H1 (cell line): ENCODE measurements at regions not wholly inside any gene's neighbourhood (a gene's known extent, or its start where the extent isn't known, plus 50 kb on each side); places are given as distances from the start of the nearest gene placed in this dataset.

Experiments used
- CTCF ChIA-PET: fragments of 300-600 bp; sonication (Branson Sonifier 250); formaldehyde crosslinking; loops from one replicate; lab custom pipeline; 2021; ENCODE audit not compliant: partially characterized antibody; lab: Charles Lee
- POLR2A ChIA-PET: fragments of 300-600 bp; sonication (Branson Sonifier 250); formaldehyde crosslinking; loops from one replicate; lab custom pipeline; 2021; ENCODE audit warnings: inconsistent platforms; ENCODE audit not compliant: partially characterized antibody; lab: Charles Lee
- DNase-seq, 2 experiments: peaks; one replicate each; pipeline versions ENCODE4 v3.0.0 to v3.0.0-alpha.2; 2010 to 2022; ENCODE audit warnings: low spot score in 2 of 2, low read depth in 1 of 2, mixed read lengths in 1 of 2
- FAIRE-seq: peaks from 2 replicates; lab custom pipeline; 2011; peaks lifted over from hg19 to GRCh38; lab: Jason Lieb, UNC
- H2AFZ ChIP-seq: 2 replicates; pipeline ENCODE4 v1.8.1; 2012; ENCODE audit warnings: low read length, inconsistent platforms
- H2AK5ac ChIP-seq: 2 replicates; pipeline ENCODE4 v1.6.1; 2013; ENCODE audit warnings: low read depth, low read length
- H2BK120ac ChIP-seq: replicated peaks from 2 replicates; pipeline ENCODE3; 2013; ENCODE audit warnings: low read depth, low read length, inconsistent platforms
- H2BK12ac ChIP-seq: 2 replicates; pipeline ENCODE4 v1.6.1; 2013; ENCODE audit warnings: low read depth, low read length
- H2BK15ac ChIP-seq: 2 replicates; pipeline ENCODE4 v1.6.1; 2013; ENCODE audit warnings: low read length
- H2BK20ac ChIP-seq: 2 replicates; pipeline ENCODE4 v1.6.1; 2013; ENCODE audit warnings: low read length
- H2BK5ac ChIP-seq: 2 replicates; pipeline ENCODE4 v1.6.1; 2013; ENCODE audit warnings: low read depth, low read length
- H3K14ac ChIP-seq: 2 replicates; pipeline ENCODE4 v1.6.1; 2013; ENCODE audit warnings: inconsistent platforms; ENCODE audit not compliant: insufficient read length
- H3K18ac ChIP-seq: 2 replicates; pipeline ENCODE4 v1.6.1; 2013; ENCODE audit warnings: low read length; ENCODE audit errors: extremely low read depth
- H3K23ac ChIP-seq: 2 replicates; pipeline ENCODE4 v1.6.1; 2013; ENCODE audit warnings: inconsistent platforms; ENCODE audit not compliant: insufficient read length
- H3K23me2 ChIP-seq: 2 replicates; pipeline ENCODE4 v1.6.1; 2013; ENCODE audit warnings: low read depth, low read length
- H3K27ac ChIP-seq: 2 replicates; pipeline ENCODE4 v1.6.1; 2011; ENCODE audit warnings: low read depth, low read length, inconsistent platforms
- H3K27me3 ChIP-seq, 4 experiments: replicated peaks in 1 of 4; 1 replicate in 1 of 4; 2 replicates in 3 of 4; pipeline versions ENCODE4 v1.6.1 to v1.8.1; 2011 to 2013; ENCODE audit warnings: low read length in 3 of 4, mild to moderate bottlenecking in 3 of 4, inconsistent platforms in 2 of 4, mixed read lengths in 2 of 4, moderate library complexity in 1 of 4; ENCODE audit not compliant: control insufficient read depth in 3 of 4, insufficient read depth in 3 of 4; ENCODE audit errors: extremely low read depth in 1 of 4
- H3K36me3 ChIP-seq, 4 experiments: 2 replicates each; pipeline versions ENCODE4 v1.6.1 to v1.8.1; 2011 to 2013; ENCODE audit warnings: mild to moderate bottlenecking in 4 of 4, low read length in 3 of 4, moderate library complexity in 2 of 4, control low read depth in 1 of 4, inconsistent platforms in 1 of 4; ENCODE audit not compliant: insufficient read depth in 4 of 4, control insufficient read depth in 2 of 4
- H3K4ac ChIP-seq: replicated peaks from 2 replicates; pipeline ENCODE3; 2013; ENCODE audit warnings: low read length, low read depth, mixed read lengths, inconsistent platforms; ENCODE audit not compliant: insufficient read length
- H3K4me1 ChIP-seq, 4 experiments: replicated peaks in 1 of 4; 1 replicate in 1 of 4; 2 replicates in 3 of 4; pipeline versions ENCODE4 v1.6.1 to v1.8.1; 2011 to 2013; ENCODE audit warnings: low read length in 3 of 4, inconsistent platforms in 2 of 4, mixed read lengths in 1 of 4; ENCODE audit not compliant: insufficient read depth in 4 of 4, control insufficient read depth in 3 of 4
- H3K4me2 ChIP-seq, 2 experiments: 2 replicates each; pipeline versions ENCODE4 v1.6.1 to v1.8.1; 2011 to 2013; ENCODE audit warnings: low read depth in 2 of 2, low read length in 2 of 2, control low read depth in 1 of 2, inconsistent platforms in 1 of 2, mild to moderate bottlenecking in 1 of 2; ENCODE audit not compliant: insufficient read depth in 1 of 2
- H3K4me3 ChIP-seq, 4 experiments: fragments of 200-600, 300-600 bp in 1 of 4; sonication (generic), shearing (Covaris generic), sonication (Bioruptor Twin) in 1 of 4; 2 replicates each; pipeline versions ENCODE4 v1.5.1 to v1.8.1; 2011 to 2016; ENCODE audit warnings: low read length in 4 of 4, low read depth in 3 of 4, control low read depth in 2 of 4, inconsistent platforms in 2 of 4, mild to moderate bottlenecking in 2 of 4, mixed read lengths in 1 of 4, moderate library complexity in 1 of 4; ENCODE audit not compliant: insufficient read depth in 2 of 4; ENCODE audit errors: extremely low read depth in 1 of 4
- H3K56ac ChIP-seq: replicated peaks from 2 replicates; pipeline ENCODE3; 2013; ENCODE audit warnings: low read depth, mild to moderate bottlenecking, mixed read lengths, low read length, inconsistent platforms; ENCODE audit not compliant: insufficient read length
- H3K79me1 ChIP-seq: 2 replicates; pipeline ENCODE4 v1.6.1; 2013; ENCODE audit warnings: low read depth, low read length, control low read depth
- H3K79me2 ChIP-seq, 2 experiments: 2 replicates each; pipeline versions ENCODE4 v1.6.1 to v1.8.1; 2012 to 2013; ENCODE audit warnings: low read length in 2 of 2, mild to moderate bottlenecking in 2 of 2, inconsistent platforms in 1 of 2; ENCODE audit not compliant: insufficient read depth in 2 of 2, control insufficient read depth in 1 of 2
- H3K9ac ChIP-seq, 4 experiments: replicated peaks in 1 of 4; 1 replicate in 1 of 4; 2 replicates in 3 of 4; pipeline versions ENCODE4 v1.6.1 to v1.8.1; 2011 to 2013; ENCODE audit warnings: low read depth in 3 of 4, low read length in 3 of 4, control low read depth in 2 of 4, mild to moderate bottlenecking in 2 of 4, moderate library complexity in 2 of 4, inconsistent platforms in 1 of 4; ENCODE audit errors: extremely low read depth in 1 of 4
- H3K9me3 ChIP-seq, 2 experiments: 2 replicates each; pipeline versions ENCODE4 v1.6.1 to v1.8.1; 2012 to 2013; ENCODE audit warnings: mild to moderate bottlenecking in 2 of 2, moderate library complexity in 2 of 2, control low read depth in 1 of 2, inconsistent platforms in 1 of 2, low read depth in 1 of 2, low read length in 1 of 2, mixed read lengths in 1 of 2; ENCODE audit not compliant: insufficient read depth in 2 of 2
- H4K20me1 ChIP-seq, 2 experiments: replicated peaks in 1 of 2; 2 replicates each; pipeline versions ENCODE3 to v1.8.1; 2011 to 2013; ENCODE audit warnings: inconsistent platforms in 2 of 2, low read length in 2 of 2, mild to moderate bottlenecking in 1 of 2; ENCODE audit not compliant: insufficient read depth in 2 of 2, control insufficient read depth in 1 of 2
- H4K5ac ChIP-seq: 2 replicates; pipeline ENCODE4 v1.6.1; 2013; ENCODE audit warnings: low read length, low read depth, mixed read lengths, inconsistent platforms; ENCODE audit not compliant: insufficient read length
- H4K8ac ChIP-seq: 2 replicates; pipeline ENCODE4 v1.8.0; 2013; ENCODE audit warnings: mild to moderate bottlenecking, moderate library complexity, low read length, inconsistent platforms; ENCODE audit not compliant: insufficient read depth; ENCODE audit errors: extremely low read depth
- H4K91ac ChIP-seq: replicated peaks from 2 replicates; pipeline ENCODE3; 2013; ENCODE audit warnings: low read length, mixed read lengths, inconsistent platforms; ENCODE audit not compliant: insufficient read length
- ASH2L ChIP-seq: fragments of 200-600, 300-600 bp; sonication (generic); IDR thresholded peaks from one replicate; pipeline ENCODE4 v1.7.1; 2017; ENCODE audit warnings: low read length
- BCL11A ChIP-seq, 2 experiments: IDR thresholded peaks; one replicate each; pipeline ENCODE4 v1.6.1; 2011; ENCODE audit warnings: low read depth in 2 of 2, low read length in 2 of 2, mild to moderate bottlenecking in 2 of 2
- CBX8 ChIP-seq: fragments of 300-800, 300-1000 bp; sonication (generic); IDR thresholded peaks from 2 replicates; pipeline ENCODE4 v1.7.1; 2016; ENCODE audit warnings: low read depth, low read length, borderline replicate concordance
- CREB1 ChIP-seq: IDR thresholded peaks from 2 replicates; pipeline ENCODE4 v1.6.1; 2012; ENCODE audit warnings: inconsistent platforms
- JUN ChIP-seq: IDR thresholded peaks from 2 replicates; pipeline ENCODE4 v1.6.1; 2011; ENCODE audit warnings: low read depth, mild to moderate bottlenecking, improper control_type of control experiment, low read length
- JUND ChIP-seq: IDR thresholded peaks from 2 replicates; pipeline ENCODE4 v1.6.1; 2011; ENCODE audit warnings: mild to moderate bottlenecking, improper control_type of control experiment, low read length
- KDM4A ChIP-seq: IDR thresholded peaks from one replicate; pipeline ENCODE4 v1.7.1; 2012; ENCODE audit warnings: low read depth, mild to moderate bottlenecking, moderate library complexity, low read length, inconsistent platforms; ENCODE audit not compliant: severe bottlenecking
- RBBP5 ChIP-seq: IDR thresholded peaks from 2 replicates; pipeline ENCODE4 v1.7.1; 2012; ENCODE audit warnings: low read depth, mild to moderate bottlenecking, inconsistent platforms, low read length, moderate library complexity, borderline replicate concordance
- RNF2 ChIP-seq: fragments of 200-900, 300-1000 bp; sonication (generic); IDR thresholded peaks from 2 replicates; pipeline ENCODE4 v1.7.1; 2016; ENCODE audit warnings: borderline replicate concordance, low read depth, mild to moderate bottlenecking, antibody characterized with exemption, low read length; ENCODE audit not compliant: poor library complexity, severe bottlenecking; ENCODE audit errors: missing control alignments
- SIRT6 ChIP-seq: IDR thresholded peaks from one replicate; pipeline ENCODE4 v1.7.1; 2012; ENCODE audit warnings: low read length, inconsistent platforms
- WGBS, 2 experiments: shearing (Covaris generic) in 1 of 2; methylation state at CpG; one replicate each; pipeline versions ENCODE4 v1.1.6 to v1.1.7; 2013 to 2015; ENCODE audit warnings: low lambda C conversion rate in 2 of 2, mixed read lengths in 2 of 2, inconsistent platforms in 1 of 2, low coverage in 1 of 2, missing lambda C conversion rate in 1 of 2; ENCODE audit not compliant: insufficient replicate concordance in 2 of 2, insufficient coverage in 1 of 2, insufficient read length in 1 of 2; ENCODE audit errors: extremely low coverage in 1 of 2, missing lambda C conversion rate in 1 of 2; 5-methylcytosine and 5-hydroxymethylcytosine counted together
- TF ChIP-seq, protein P1 (sequence below): IDR thresholded peaks from 2 replicates; pipeline ENCODE4 v1.6.1; 2011; ENCODE audit warnings: low read depth, mild to moderate bottlenecking, low read length; ENCODE audit not compliant: insufficient read depth
- TF ChIP-seq, protein P2 (sequence below), 3 experiments: IDR thresholded peaks; 1 replicate in 2 of 3; 2 replicates in 1 of 3; pipeline versions ENCODE4 v1.5.1 to v1.6.1; 2011; ENCODE audit warnings: low read length in 3 of 3, mild to moderate bottlenecking in 3 of 3, inconsistent platforms in 2 of 3, low read depth in 1 of 3, moderate library complexity in 1 of 3; ENCODE audit not compliant: insufficient read depth in 1 of 3; ENCODE audit errors: control extremely low read depth in 1 of 3

DNA sequence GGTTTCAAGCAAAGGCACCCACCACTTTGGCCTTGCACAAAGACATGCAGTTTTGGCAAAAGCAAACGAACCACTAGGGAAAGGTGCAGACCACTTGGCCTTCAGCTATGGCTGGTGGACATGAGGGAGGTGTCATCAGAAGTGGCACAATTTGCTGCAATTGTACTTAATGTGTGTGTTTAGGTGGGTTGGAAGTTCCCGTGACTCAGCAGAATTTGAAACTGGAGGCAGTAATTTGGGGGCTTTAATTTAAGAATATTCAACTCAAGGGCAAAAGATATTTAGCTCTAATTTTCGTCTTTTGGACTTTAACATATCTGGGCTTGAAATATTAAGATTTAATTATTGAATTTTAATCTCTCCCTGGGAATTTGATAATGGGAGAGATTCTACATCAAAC lies 115.6 kb upstream of the NOCT start:
- Histone ChIP-seq H3K4me2 (no peak overlapping the region), H3K56ac (no peak overlapping the region), H3K18ac (no peak overlapping the region), H3K27ac (no peak overlapping the region), H3K9me3 (no peaks in the 10 kb centered on the region), H3K4me3 (no peak overlapping the region), H2BK12ac (no peak overlapping the region), H3K27me3 (no peaks in the 10 kb centered on the region), H3K23ac (no peak overlapping the region), H2AK5ac (no peak overlapping the region), H4K20me1 (no peaks in the 10 kb centered on the region), H3K9ac (no peak overlapping the region), H4K5ac (no peak overlapping the region), H2BK120ac (no peak overlapping the region), H3K4me1 (no peaks in the 10 kb centered on the region), H3K23me2 (no peaks in the 10 kb centered on the region; the same call in 1 of the 2 replicates), H3K36me3 (no peaks in the 10 kb centered on the region), H3K79me2 (no peaks in the 10 kb centered on the region), H3K4ac (no peak overlapping the region), H4K91ac (no peak overlapping the region), H2BK5ac (no peak overlapping the region), H4K8ac (no peak overlapping the region), H2AFZ (peak overlapping the region; percentile 67; the same call in 1 of the 2 replicates), H3K14ac (no peak overlapping the region), H2BK15ac (no peak overlapping the region), H3K79me1 (no peaks in the 10 kb centered on the region), H2BK20ac (no peak overlapping the region)
- ChIA-PET CTCF (interaction anchor here (0.7 to 2.2 kb wide), 3 partner anchors 29 to 323 kb away, joined by 3 to 8 read pairs (median 4); no protein-coding TSS in a partner anchor), POLR2A (no interaction called here)
- DNase-seq, result no peak
- FAIRE-seq, result no peak
- 89% methylated on average over 3 of the region's 3 CpGs; no CpG with 5 or more reads in 1 of the 2 experiments for WGBS, 2 experiments
- no peak for TF ChIP-seq KDM4A
- TF ChIP-seq JUN, result no peak
- TF ChIP-seq, protein P1, sequence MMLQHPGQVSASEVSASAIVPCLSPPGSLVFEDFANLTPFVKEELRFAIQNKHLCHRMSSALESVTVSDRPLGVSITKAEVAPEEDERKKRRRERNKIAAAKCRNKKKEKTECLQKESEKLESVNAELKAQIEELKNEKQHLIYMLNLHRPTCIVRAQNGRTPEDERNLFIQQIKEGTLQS, result no peak
- TF ChIP-seq, protein P2, sequence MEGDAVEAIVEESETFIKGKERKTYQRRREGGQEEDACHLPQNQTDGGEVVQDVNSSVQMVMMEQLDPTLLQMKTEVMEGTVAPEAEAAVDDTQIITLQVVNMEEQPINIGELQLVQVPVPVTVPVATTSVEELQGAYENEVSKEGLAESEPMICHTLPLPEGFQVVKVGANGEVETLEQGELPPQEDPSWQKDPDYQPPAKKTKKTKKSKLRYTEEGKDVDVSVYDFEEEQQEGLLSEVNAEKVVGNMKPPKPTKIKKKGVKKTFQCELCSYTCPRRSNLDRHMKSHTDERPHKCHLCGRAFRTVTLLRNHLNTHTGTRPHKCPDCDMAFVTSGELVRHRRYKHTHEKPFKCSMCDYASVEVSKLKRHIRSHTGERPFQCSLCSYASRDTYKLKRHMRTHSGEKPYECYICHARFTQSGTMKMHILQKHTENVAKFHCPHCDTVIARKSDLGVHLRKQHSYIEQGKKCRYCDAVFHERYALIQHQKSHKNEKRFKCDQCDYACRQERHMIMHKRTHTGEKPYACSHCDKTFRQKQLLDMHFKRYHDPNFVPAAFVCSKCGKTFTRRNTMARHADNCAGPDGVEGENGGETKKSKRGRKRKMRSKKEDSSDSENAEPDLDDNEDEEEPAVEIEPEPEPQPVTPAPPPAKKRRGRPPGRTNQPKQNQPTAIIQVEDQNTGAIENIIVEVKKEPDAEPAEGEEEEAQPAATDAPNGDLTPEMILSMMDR (IDR thresholded peaks at IDR 0.05; ENCODE audit: control extremely low read depth in 1 of 3, insufficient read depth in 1 of 3, low read depth in 1 of 3, low read length in 3 of 3), result no peak
- TF ChIP-seq JUND, result no peak
- TF ChIP-seq SIRT6, result no peak
- TF ChIP-seq ASH2L, result no peak
- TF ChIP-seq BCL11A (IDR thresholded peaks at IDR 0.05; ENCODE audit: low read depth in 2 of 2, low read length in 2 of 2), result no peak
- TF ChIP-seq RNF2, result no peak
- no peak for TF ChIP-seq RBBP5
- TF ChIP-seq CREB1, result no peak
- no peak for TF ChIP-seq CBX8
